Fibroblast of pulmonary artery (primary cell): ENCODE measurements at regions not wholly inside any gene's neighbourhood (a gene's known extent, or its start where the extent isn't known, plus 50 kb on each side); places are given as distances from the start of the nearest gene placed in this dataset.

Source experiments
- DNase-seq: peaks from one replicate; pipeline ENCODE4 v3.0.0-alpha.2; 2010; ENCODE audit warnings: low read depth
- H3K4me3 ChIP-seq: replicated peaks from 2 replicates; pipeline ENCODE4 v1.5.1; 2011; ENCODE audit warnings: low read depth, mild to moderate bottlenecking, control low read depth, low read length, moderate library complexity
- CTCF ChIP-seq: IDR thresholded peaks from 2 replicates; pipeline ENCODE4 v1.5.1; 2011; ENCODE audit warnings: mild to moderate bottlenecking, control low read depth, low read length, inconsistent platforms; ENCODE audit errors: missing control alignments

- DNase-seq: no peak
- no peak for TF ChIP-seq CTCF
- no peak overlapping the region for H3K4me3 ChIP-seq
Measured at GRCh38 chr22:48288376-48288940, 1526.0 kb downstream of the TBC1D22A start.

GRCh38 chr22:48287031-48287430 is 1524.6 kb downstream of the TBC1D22A start:
- DNase-seq: no peak
- no peak overlapping the region for H3K4me3 ChIP-seq
- no peak for TF ChIP-seq CTCF

GRCh38 chr22:48284671-48285070 is 1522.2 kb downstream of the TBC1D22A start:
- H3K4me3 ChIP-seq: no peak overlapping the region
- no peak for DNase-seq
- TF ChIP-seq CTCF: no peak

- DNase-seq: no peak
Measured at GRCh38 chr22:48282804-48283203, 1520.4 kb downstream of the TBC1D22A start.

GRCh38 chr22:48279461-48279756 is 1517.0 kb downstream of the TBC1D22A start:
- TF ChIP-seq CTCF: no peak
- no peak for DNase-seq
- H3K4me3 ChIP-seq: no peak overlapping the region

More at GRCh38 chr22:48282804-48283203, 1520.4 kb downstream of the TBC1D22A start:
- no peak for TF ChIP-seq CTCF
- no peak overlapping the region for H3K4me3 ChIP-seq

- no peak for DNase-seq
- no peak for TF ChIP-seq CTCF
- H3K4me3 ChIP-seq: no peak overlapping the region
Measured at GRCh38 chr22:48278620-48279460, 1516.4 kb downstream of the TBC1D22A start.
